NOMO-1 treated with DMSO at 0.1 percent for 48 hours (cell line): ENCODE measurements at regions not wholly inside any gene's neighbourhood (a gene's known extent, or its start where the extent isn't known, plus 50 kb on each side); places are given as distances from the start of the nearest gene placed in this dataset.
"Not testable (repeated sequence)": the region's sequence is repeated elsewhere in the genome, so short reads cannot be mapped to it uniquely, and the experiment has no call there.

Experiments used
- DNase-seq: peaks from one replicate; lab custom pipeline; 2025; ENCODE audit not compliant: unreplicated experiment; lab: John Stamatoyannopoulos, UW

- no peak for DNase-seq
These were observed 102.1 kb upstream of the ZC3H12A start for GRCh38 chr1:37372302-37372701.

- DNase-seq = no peak
These were observed 101.7 kb upstream of the ZC3H12A start for GRCh38 chr1:37372711-37373110.

GRCh38 chr1:37373413-37373812, 101.0 kb upstream of the ZC3H12A start:
- no peak for DNase-seq

GRCh38 chr1:37380546-37380945, 93.8 kb upstream of the ZC3H12A start:
- DNase-seq = not testable (repeated sequence)

GRCh38 chr1:37387854-37388253, 86.5 kb upstream of the ZC3H12A start:
- no peak for DNase-seq

- no peak for DNase-seq
These were observed 85.1 kb upstream of the ZC3H12A start for GRCh38 chr1:37389327-37389726.

GRCh38 chr1:37391211-37392011, 83.0 kb upstream of the ZC3H12A start:
- DNase-seq = no peak

GRCh38 chr1:37392051-37392450, 82.3 kb upstream of the ZC3H12A start:
- no peak for DNase-seq

GRCh38 chr1:37393173-37394120, 80.9 kb upstream of the ZC3H12A start:
- DNase-seq = no peak

GRCh38 chr1:37394574-37395464, 79.6 kb upstream of the ZC3H12A start:
- DNase-seq = no peak

- DNase-seq = no peak
These were observed 76.3 kb upstream of the ZC3H12A start for GRCh38 chr1:37398096-37398495.

GRCh38 chr1:37399205-37399604, 75.2 kb upstream of the ZC3H12A start:
- DNase-seq = no peak

- no peak for DNase-seq
These were observed 74.4 kb upstream of the ZC3H12A start for GRCh38 chr1:37399830-37400464.

GRCh38 chr1:37400466-37401225, 73.7 kb upstream of the ZC3H12A start:
- DNase-seq = no peak

GRCh38 chr1:37403166-37403565, 71.2 kb upstream of the ZC3H12A start:
- DNase-seq = no peak

GRCh38 chr1:37404711-37405110, 69.7 kb upstream of the ZC3H12A start:
- DNase-seq = no peak

GRCh38 chr1:37410105-37410504, 64.3 kb upstream of the ZC3H12A start:
- DNase-seq = no peak

- DNase-seq = peak; percentile 32
These were observed 63.6 kb upstream of the ZC3H12A start for GRCh38 chr1:37410815-37411214.

GRCh38 chr1:37415611-37416244, 58.7 kb upstream of the ZC3H12A start:
- DNase-seq = no peak
